Fibroblast of mammary gland (primary cell): ENCODE measurements at regions not wholly inside any gene's neighbourhood (a gene's known extent, or its start where the extent isn't known, plus 50 kb on each side); places are given as distances from the start of the nearest gene placed in this dataset.

Experiments
- DNase-seq: peaks from one replicate; pipeline ENCODE4 v3.0.0-alpha.2; 2010; ENCODE audit warnings: low read depth
- H3K4me3 ChIP-seq: 2 replicates; pipeline ENCODE4 v1.5.1; 2011; ENCODE audit warnings: low read depth, mild to moderate bottlenecking, low read length, moderate library complexity; ENCODE audit not compliant: control insufficient read depth
- TF ChIP-seq, protein P1 (sequence below): conservative IDR thresholded peaks from 2 replicates; pipeline ENCODE4 v1.5.1; 2011; ENCODE audit warnings: low read depth, low read length, inconsistent platforms; ENCODE audit not compliant: control insufficient read depth, insufficient read depth

DNA sequence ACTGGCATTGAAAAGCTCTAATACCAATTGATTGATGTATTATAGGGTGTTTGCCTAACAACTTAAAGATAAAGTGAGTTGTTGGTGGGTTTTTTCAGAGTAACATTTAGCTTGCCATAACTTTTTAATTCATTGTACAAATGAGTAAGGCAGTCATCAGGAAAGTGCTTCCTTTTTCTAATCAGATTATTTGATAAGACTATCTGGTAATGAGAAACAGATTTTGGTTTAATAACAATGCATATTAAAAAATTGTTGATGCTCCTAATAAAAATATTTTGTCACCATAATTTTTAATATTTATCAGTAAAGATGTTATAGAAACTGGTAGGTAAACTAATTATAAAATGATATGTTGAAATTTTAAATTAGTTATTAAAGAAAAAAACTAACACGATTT, 51.3 kb downstream of the BLTP1 start:
- no peak overlapping the region for H3K4me3 ChIP-seq
- TF ChIP-seq, protein P1, sequence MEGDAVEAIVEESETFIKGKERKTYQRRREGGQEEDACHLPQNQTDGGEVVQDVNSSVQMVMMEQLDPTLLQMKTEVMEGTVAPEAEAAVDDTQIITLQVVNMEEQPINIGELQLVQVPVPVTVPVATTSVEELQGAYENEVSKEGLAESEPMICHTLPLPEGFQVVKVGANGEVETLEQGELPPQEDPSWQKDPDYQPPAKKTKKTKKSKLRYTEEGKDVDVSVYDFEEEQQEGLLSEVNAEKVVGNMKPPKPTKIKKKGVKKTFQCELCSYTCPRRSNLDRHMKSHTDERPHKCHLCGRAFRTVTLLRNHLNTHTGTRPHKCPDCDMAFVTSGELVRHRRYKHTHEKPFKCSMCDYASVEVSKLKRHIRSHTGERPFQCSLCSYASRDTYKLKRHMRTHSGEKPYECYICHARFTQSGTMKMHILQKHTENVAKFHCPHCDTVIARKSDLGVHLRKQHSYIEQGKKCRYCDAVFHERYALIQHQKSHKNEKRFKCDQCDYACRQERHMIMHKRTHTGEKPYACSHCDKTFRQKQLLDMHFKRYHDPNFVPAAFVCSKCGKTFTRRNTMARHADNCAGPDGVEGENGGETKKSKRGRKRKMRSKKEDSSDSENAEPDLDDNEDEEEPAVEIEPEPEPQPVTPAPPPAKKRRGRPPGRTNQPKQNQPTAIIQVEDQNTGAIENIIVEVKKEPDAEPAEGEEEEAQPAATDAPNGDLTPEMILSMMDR = no peak
- no peak for DNase-seq

DNA sequence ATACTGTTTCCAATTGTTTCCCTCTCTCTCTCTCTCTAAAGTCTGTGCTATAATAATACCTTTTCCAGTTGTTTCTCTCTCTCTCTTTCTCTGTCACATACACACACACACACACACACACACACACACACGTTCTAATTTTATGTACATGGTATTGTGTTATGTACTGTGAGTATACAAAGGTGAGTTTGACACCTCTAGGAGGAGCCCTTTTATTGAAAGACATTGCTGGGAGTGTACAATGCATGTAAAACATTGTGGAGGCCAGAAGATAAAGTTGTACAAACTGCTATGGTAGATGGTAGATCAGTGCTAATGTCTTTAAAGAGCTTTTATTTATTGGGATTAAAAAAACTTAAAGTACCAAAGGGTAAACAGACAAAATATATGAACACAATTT, 53.6 kb downstream of the BLTP1 start:
- TF ChIP-seq, protein P1 = no peak
- no peak for DNase-seq
- H3K4me3 ChIP-seq = no peak overlapping the region

DNA sequence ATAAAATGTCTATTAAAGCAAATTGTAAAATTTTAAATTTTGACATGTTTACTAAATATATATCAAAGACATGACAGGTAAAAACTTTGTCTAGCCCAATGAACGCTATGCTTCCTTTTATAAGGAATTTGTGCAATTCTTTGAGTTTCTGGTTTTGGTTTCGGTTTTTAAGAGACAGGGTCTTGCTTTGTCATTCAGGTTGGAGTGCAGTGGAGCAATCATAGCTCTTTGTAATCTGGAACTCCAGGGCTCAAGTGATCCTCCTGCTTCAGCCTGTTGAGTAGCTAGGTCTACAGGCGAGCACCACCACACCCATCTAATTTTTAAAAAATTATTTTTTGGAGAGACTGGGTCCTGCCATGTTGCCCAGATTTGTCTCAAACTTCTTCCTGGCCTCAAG, 60.7 kb downstream of the BLTP1 start:
- TF ChIP-seq, protein P1 = no peak
- no peak overlapping the region for H3K4me3 ChIP-seq
- no peak for DNase-seq

DNA sequence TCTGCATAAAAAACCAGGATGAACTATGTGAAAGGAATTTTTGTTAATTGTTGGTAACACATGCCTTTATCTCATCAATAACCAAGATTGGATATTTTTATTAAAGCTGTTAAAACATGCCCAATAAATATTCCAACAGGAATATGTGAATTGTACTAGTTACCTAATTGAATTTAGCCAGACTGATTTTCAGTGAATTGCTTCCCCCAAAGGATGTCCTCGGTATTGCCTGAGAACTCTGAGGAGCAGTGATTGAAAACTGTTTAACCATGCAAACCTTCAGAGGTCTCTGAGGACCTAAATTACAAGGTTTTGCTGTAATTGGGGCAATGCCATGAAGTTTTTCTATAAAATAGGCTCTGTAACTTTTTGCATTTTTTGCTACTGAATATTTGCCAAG, 66.6 kb downstream of the BLTP1 start:
- TF ChIP-seq, protein P1 = peak; percentile 38
- no peak overlapping the region for H3K4me3 ChIP-seq
- DNase-seq = peak; percentile 14

DNA sequence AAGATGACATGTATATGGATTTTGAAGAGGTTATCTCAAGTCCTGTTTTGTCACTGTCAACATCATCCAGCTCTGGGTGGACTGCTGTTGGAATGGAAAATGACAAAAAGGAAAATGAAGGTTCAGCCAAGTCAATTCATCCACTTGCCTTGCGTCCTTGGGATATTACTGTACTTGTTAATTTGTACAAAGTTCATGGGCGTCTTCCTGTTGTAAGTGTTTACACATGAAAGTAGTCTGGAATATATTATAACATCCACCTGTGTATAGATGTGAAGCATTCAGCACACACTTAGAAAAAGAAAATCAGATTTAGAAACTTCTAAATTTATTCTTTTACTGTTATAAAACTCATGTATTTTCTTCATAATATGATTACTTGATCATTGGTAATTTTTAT, 67.2 kb downstream of the BLTP1 start:
- DNase-seq = no peak
- TF ChIP-seq, protein P1 = no peak
- H3K4me3 ChIP-seq = no peak overlapping the region

DNA sequence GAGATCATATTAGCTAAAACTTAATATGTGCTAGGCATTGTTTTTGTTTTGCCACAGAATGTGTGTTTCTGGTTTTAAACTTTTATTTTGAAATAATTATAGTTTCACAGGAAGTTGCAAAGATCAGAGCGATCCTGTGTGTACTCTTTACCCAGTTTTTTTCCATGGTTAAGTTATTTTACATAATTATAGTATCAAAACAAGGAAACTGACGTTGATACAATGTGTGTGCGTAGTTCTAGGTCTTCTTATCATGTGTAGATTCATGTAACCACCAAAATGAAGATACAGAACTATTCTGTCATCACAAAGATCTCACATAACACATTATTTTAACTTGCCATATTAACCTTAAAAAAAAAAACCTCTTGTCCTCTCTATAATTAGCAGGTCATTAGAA, 69.2 kb downstream of the BLTP1 start:
- no peak overlapping the region for H3K4me3 ChIP-seq
- TF ChIP-seq, protein P1 = no peak
- no peak for DNase-seq

DNA sequence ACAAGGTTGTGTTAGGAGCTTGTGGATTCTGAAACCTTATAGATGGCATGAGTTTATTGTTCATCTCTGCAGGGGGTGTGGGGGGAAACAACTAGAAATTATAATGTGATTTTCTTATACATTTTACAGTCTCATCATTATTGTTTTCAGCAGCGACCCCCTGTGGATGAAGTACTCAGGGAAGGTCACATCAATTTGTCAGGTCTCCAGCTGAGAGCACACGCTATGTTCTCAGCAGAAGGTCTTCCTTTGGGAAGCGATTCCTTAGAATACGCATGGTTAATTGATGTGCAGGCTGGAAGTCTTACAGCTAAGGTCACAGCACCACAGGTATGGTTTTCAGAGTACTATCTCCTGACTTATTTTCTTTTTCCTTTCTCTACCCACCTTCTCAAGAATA, 72.2 kb downstream of the BLTP1 start:
- TF ChIP-seq, protein P1 = peak; percentile 31
- peak; percentile 13 for DNase-seq
- H3K4me3 ChIP-seq = no peak overlapping the region
